OCI-LY1 (cell line): ENCODE measurements at regions not wholly inside any gene's neighbourhood (a gene's known extent, or its start where the extent isn't known, plus 50 kb on each side); places are given as distances from the start of the nearest gene placed in this dataset.

Experiments used
- CTCF ChIP-seq: fragments of 200-600 bp; sonication (generic), shearing (Covaris generic); IDR thresholded peaks from 2 replicates; pipeline ENCODE4 v1.5.1; 2017; ENCODE audit warnings: mild to moderate bottlenecking, antibody characterized with exemption, low read length, moderate library complexity, mixed read lengths
- EZH2 ChIP-seq: fragments of 200-600 bp; sonication (generic), shearing (Covaris generic); IDR thresholded peaks from 2 replicates; pipeline ENCODE4 v1.8.0; 2017; ENCODE audit warnings: borderline replicate concordance, mixed run types, mild to moderate bottlenecking, antibody characterized with exemption, low read length, moderate library complexity, mixed read lengths

- TF ChIP-seq CTCF: no peak
- no peak for TF ChIP-seq EZH2
Observed at GRCh38 chr22:48075604-48076003, 1313.2 kb downstream of the TBC1D22A start.
